Right lobe of liver (tissue), 6 donors: ENCODE measurements at regions not wholly inside any gene's neighbourhood (a gene's known extent, or its start where the extent isn't known, plus 50 kb on each side); places are given as distances from the start of the nearest gene placed in this dataset.

Experiments used
- ATAC-seq, 4 donors: fragments of 200-7000 bp; cut with Tn5 transposase; one replicate each; pipeline ENCODE4 v1.9.1; 2020; ENCODE audit warnings: mild to moderate bottlenecking in 4 of 4, moderate library complexity in 4 of 4
- DNase-seq, 3 donors: peaks; one replicate each; pipeline ENCODE4 v3.0.0-alpha.2; 2020
- H3K27ac ChIP-seq, 3 donors: fragments of 200-600 bp; one replicate each; pipeline ENCODE4 v1.8.0; 2022
- H3K27me3 ChIP-seq, 2 donors: fragments of 200-600 bp; one replicate each; pipeline ENCODE4 v1.8.0; 2022
- H3K36me3 ChIP-seq, 4 donors: fragments of 200-600 bp; sonication (generic) in 1 of 4; one replicate each; pipeline versions ENCODE4 v1.5.1 to v1.8.0; 2017 to 2022; ENCODE audit warnings: control low read depth in 1 of 4
- H3K4me1 ChIP-seq, 4 donors: fragments of 200-600 bp; sonication (generic) in 1 of 4; one replicate each; pipeline versions ENCODE4 v1.5.1 to v1.8.0; 2017 to 2022; ENCODE audit warnings: control low read depth in 1 of 4
- H3K4me3 ChIP-seq, 3 donors: fragments of 200-600 bp; one replicate each; pipeline ENCODE4 v1.8.0; 2022
- H3K9me3 ChIP-seq, 4 donors: fragments of 200-600 bp; sonication (generic) in 1 of 4; one replicate each; pipeline versions ENCODE4 v1.5.1 to v1.8.0; 2017 to 2022; ENCODE audit warnings: control low read depth in 1 of 4
- POLR2A ChIP-seq: fragments of 450-650 bp; IDR thresholded peaks from one replicate; pipeline ENCODE4 v1.6.1; 2017; ENCODE audit warnings: antibody characterized with exemption, mild to moderate bottlenecking
- WGBS: methylation state at CpG from one replicate; pipeline ENCODE4 v1.1.6; 2018; ENCODE audit warnings: low coverage, low lambda C conversion rate; ENCODE audit not compliant: insufficient coverage; ENCODE audit errors: missing lambda C conversion rate; 5-methylcytosine and 5-hydroxymethylcytosine counted together
- intact Hi-C, 2 donors: fragments of 100-400 bp; cut with DNase I; formaldehyde crosslinking; loops; one replicate each; pipeline versions ENCODE4 v1.11.2 to v1.14.1; 2022
- TF ChIP-seq, protein P1 (sequence below), 4 donors: fragments of 200-600 bp in 3 of 4; fragments of 450-650 bp in 1 of 4; IDR thresholded peaks; one replicate each; pipeline versions ENCODE4 v1.5.1 to v1.8.0; 2016 to 2022; ENCODE audit warnings: antibody characterized with exemption in 4 of 4, mild to moderate bottlenecking in 2 of 4
- donor health status: DM: no; HTN: yes; CAD: no.
- donor health status: DM: no; HTN: no; CAD: no.
- donor health status: DM: no; HTN: no; CAD: no.
- donor health status: DM: no; HTN: yes; CAD: no.
- donor health status: DM: no; HTN: yes; CAD: no.

DNA sequence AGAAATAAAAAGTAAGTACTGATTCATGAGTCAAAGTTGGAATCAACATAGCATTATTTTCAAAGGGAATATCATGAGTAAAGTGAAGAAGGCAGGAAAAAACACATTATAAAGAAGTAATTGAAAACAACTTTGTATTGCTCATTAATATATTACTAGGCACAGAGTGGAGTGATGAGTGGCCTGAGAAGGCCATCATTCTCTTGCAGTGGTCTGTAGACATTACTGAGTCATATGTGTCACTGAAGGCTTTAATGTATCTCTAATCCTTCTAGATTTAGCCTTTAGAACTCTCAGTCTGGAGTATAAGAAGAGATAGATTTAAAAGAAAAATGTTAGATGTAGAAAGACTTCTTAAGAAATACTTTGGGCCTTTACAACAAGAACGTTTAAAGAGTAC lies 881.4 kb downstream of the DNAH5 start:
- 29% methylated on average over 1 of the region's 1 CpG for WGBS
- H3K27ac ChIP-seq = no peak overlapping the region
- no peaks in the 10 kb centered on the region for H3K4me1 ChIP-seq
- no peak overlapping the region for H3K4me3 ChIP-seq
- H3K27me3 ChIP-seq = no peaks in the 10 kb centered on the region
- no peaks in the 10 kb centered on the region for H3K9me3 ChIP-seq
- H3K36me3 ChIP-seq = no peaks in the 10 kb centered on the region
- intact Hi-C loops = no loop called here
- DNase-seq (no peak), ATAC-seq (no peak)
- TF ChIP-seq, protein P1, sequence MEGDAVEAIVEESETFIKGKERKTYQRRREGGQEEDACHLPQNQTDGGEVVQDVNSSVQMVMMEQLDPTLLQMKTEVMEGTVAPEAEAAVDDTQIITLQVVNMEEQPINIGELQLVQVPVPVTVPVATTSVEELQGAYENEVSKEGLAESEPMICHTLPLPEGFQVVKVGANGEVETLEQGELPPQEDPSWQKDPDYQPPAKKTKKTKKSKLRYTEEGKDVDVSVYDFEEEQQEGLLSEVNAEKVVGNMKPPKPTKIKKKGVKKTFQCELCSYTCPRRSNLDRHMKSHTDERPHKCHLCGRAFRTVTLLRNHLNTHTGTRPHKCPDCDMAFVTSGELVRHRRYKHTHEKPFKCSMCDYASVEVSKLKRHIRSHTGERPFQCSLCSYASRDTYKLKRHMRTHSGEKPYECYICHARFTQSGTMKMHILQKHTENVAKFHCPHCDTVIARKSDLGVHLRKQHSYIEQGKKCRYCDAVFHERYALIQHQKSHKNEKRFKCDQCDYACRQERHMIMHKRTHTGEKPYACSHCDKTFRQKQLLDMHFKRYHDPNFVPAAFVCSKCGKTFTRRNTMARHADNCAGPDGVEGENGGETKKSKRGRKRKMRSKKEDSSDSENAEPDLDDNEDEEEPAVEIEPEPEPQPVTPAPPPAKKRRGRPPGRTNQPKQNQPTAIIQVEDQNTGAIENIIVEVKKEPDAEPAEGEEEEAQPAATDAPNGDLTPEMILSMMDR (IDR thresholded peaks at IDR 0.05) = no peak
- TF ChIP-seq POLR2A = no peak

DNA sequence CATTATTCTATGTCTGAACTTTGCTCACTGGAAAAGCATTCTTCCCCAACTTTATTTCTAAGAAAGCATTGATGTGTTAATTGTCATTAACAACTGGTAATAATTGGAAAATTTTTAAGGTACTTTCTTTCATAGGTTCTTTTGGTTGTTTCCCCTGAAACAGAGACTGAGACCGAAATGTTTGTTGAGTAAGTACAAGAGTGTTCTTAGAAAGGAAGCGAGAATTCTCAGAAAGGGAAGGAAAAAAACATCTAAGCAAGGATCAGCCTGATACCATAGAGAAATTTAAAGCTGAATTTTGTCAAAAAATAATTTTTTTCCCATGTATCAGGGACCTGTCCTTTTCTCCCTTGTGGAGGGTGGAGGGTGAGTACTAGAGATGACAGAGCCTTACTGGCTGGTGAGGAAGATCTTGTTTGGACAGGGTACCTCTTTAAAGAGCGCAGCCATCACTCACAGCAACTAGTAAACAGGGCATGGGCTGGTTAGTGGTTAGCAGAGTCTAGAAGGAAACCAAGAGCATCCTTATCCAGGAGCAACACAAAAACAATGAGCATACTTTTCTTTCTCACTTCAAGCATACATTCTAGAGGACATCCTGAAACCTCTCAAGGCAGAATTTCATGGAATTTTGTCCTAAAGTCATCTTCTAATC lies 898.5 kb downstream of the DNAH5 start:
- Histone ChIP-seq H3K36me3 (no peaks in the 10 kb centered on the region), H3K9me3 (no peaks in the 10 kb centered on the region), H3K27me3 (no peaks in the 10 kb centered on the region), H3K4me1 (no peaks in the 10 kb centered on the region), H3K4me3 (no peak overlapping the region), H3K27ac (no peak overlapping the region)
- DNase-seq (no peak), ATAC-seq (no peak)
- WGBS = 15% methylated on average over 3 of the region's 3 CpGs
- TF ChIP-seq, protein P1 (IDR thresholded peaks at IDR 0.05) = no peak
- TF ChIP-seq POLR2A = no peak
- intact Hi-C loops = no loop called here

- H3K36me3 ChIP-seq = no peaks in the 10 kb centered on the region
- H3K27me3 ChIP-seq = no peaks in the 10 kb centered on the region
- H3K9me3 ChIP-seq = no peaks in the 10 kb centered on the region
- no peaks in the 10 kb centered on the region for H3K4me1 ChIP-seq
- H3K27ac ChIP-seq = no peak overlapping the region
- ATAC-seq = no peak
- no peak overlapping the region for H3K4me3 ChIP-seq
- TF ChIP-seq, protein P1 (IDR thresholded peaks at IDR 0.05) = no peak
- no peak for TF ChIP-seq POLR2A
- intact Hi-C loops = no loop called here
- no peak for DNase-seq
- WGBS = 63% methylated on average over 2 of the region's 2 CpGs
Observed at GRCh38 chr5:13034061-13034460, 910.4 kb downstream of the DNAH5 start.

DNA sequence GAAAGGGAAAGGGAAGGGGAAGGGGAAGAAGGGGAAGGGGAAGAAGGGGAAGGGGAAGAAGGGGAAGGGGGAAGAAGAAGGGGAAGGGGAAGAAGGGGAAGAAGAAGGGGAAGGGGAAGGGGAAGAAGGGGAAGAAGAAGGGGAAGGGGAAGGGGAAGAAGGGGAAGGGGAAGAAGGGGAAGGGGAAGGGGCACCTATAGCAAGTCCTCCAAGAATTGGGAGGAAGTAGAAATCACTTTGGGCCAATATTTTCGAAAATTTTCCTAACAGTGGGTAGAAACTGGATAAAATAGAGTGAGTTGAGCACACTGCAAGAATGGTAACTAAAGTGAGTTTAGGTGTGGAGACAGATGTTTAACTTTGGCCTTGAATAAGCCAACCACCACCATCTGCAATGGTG lies 915.3 kb downstream of the DNAH5 start:
- Histone ChIP-seq H3K9me3 (no peaks in the 10 kb centered on the region), H3K4me1 (no peaks in the 10 kb centered on the region), H3K36me3 (no peaks in the 10 kb centered on the region), H3K4me3 (no peak overlapping the region), H3K27ac (no peak overlapping the region), H3K27me3 (no peaks in the 10 kb centered on the region)
- ATAC-seq (no peak), DNase-seq (no peak)
- 21% methylated on average over 1 of the region's 1 CpG for WGBS
- TF ChIP-seq, protein P1 (IDR thresholded peaks at IDR 0.05) = no peak
- TF ChIP-seq POLR2A = no peak
- intact Hi-C loops = no loop called here

DNA sequence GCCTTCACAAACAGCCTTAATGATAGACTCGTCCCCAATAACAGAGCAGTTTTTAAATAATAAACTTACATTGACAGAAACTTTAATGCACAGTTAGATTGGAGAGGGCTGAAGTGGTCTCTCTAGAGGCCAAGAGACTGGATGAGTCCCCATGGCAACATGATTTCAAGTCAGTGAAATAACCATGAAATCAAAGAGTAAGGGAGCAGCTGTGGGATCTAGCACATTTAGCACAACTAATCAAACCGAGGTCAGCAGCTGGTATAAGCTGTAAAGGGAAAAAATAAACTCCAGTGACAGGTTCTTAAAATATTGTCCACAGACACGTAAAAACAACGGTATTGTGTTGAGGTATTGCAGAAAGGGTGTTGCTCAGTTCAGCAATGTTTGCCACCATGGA lies 916.6 kb downstream of the DNAH5 start:
- 44% methylated on average over 4 of the region's 4 CpGs for WGBS
- no peak for TF ChIP-seq POLR2A
- TF ChIP-seq, protein P1 (IDR thresholded peaks at IDR 0.05) = no peak
- Histone ChIP-seq H3K27me3 (no peaks in the 10 kb centered on the region), H3K4me3 (no peak overlapping the region), H3K27ac (no peak overlapping the region), H3K9me3 (no peaks in the 10 kb centered on the region), H3K36me3 (no peaks in the 10 kb centered on the region), H3K4me1 (no peaks in the 10 kb centered on the region)
- intact Hi-C loops = no loop called here
- no peak for ATAC-seq
- DNase-seq = no peak
